Duodenal mucosa (tissue), 2 donors: ENCODE measurements at regions not wholly inside any gene's neighbourhood (a gene's known extent, or its start where the extent isn't known, plus 50 kb on each side); places are given as distances from the start of the nearest gene placed in this dataset.

Experiments
- H3K27ac ChIP-seq: one replicate; pipeline ENCODE4 v1.7.0; 2013; ENCODE audit warnings: low read depth, low read length
- H3K27me3 ChIP-seq, 2 donors: one replicate each; pipeline ENCODE4 v1.7.0; 2013; ENCODE audit warnings: low read length in 2 of 2, control low read depth in 1 of 2; ENCODE audit not compliant: insufficient read depth in 2 of 2, control insufficient read depth in 1 of 2
- H3K36me3 ChIP-seq, 2 donors: one replicate each; pipeline ENCODE4 v1.7.0; 2013; ENCODE audit warnings: low read length in 2 of 2, control low read depth in 1 of 2; ENCODE audit not compliant: insufficient read depth in 2 of 2, control insufficient read depth in 1 of 2
- H3K4me1 ChIP-seq, 2 donors: one replicate each; pipeline ENCODE4 v1.7.0; 2013; ENCODE audit warnings: low read length in 2 of 2, control low read depth in 1 of 2; ENCODE audit not compliant: insufficient read depth in 2 of 2, control insufficient read depth in 1 of 2
- H3K4me3 ChIP-seq, 2 donors: one replicate each; pipeline ENCODE4 v1.7.0; 2013; ENCODE audit warnings: low read length in 2 of 2, low read depth in 1 of 2
- H3K9ac ChIP-seq, 2 donors: one replicate each; pipeline ENCODE4 v1.7.0; 2013; ENCODE audit warnings: low read length in 2 of 2, low read depth in 1 of 2
- H3K9me3 ChIP-seq, 2 donors: one replicate each; pipeline ENCODE4 v1.7.0; 2013; ENCODE audit warnings: low read length in 2 of 2, control low read depth in 1 of 2; ENCODE audit not compliant: control insufficient read depth in 1 of 2

GRCh38 chr4:123785538-123785937 is 388.9 kb downstream of the SPRY1 start:
- no peak overlapping the region for H3K9ac ChIP-seq
- H3K9me3 ChIP-seq, result no peaks in the 10 kb centered on the region
- no peaks in the 10 kb centered on the region for H3K27me3 ChIP-seq
- peaks cover 0 to 3% of the 10 kb centered on the region in 2 donors for H3K4me1 ChIP-seq
- no peak overlapping the region for H3K27ac ChIP-seq
- H3K36me3 ChIP-seq, result no peaks in the 10 kb centered on the region
- H3K4me3 ChIP-seq, result no peak overlapping the region

DNA sequence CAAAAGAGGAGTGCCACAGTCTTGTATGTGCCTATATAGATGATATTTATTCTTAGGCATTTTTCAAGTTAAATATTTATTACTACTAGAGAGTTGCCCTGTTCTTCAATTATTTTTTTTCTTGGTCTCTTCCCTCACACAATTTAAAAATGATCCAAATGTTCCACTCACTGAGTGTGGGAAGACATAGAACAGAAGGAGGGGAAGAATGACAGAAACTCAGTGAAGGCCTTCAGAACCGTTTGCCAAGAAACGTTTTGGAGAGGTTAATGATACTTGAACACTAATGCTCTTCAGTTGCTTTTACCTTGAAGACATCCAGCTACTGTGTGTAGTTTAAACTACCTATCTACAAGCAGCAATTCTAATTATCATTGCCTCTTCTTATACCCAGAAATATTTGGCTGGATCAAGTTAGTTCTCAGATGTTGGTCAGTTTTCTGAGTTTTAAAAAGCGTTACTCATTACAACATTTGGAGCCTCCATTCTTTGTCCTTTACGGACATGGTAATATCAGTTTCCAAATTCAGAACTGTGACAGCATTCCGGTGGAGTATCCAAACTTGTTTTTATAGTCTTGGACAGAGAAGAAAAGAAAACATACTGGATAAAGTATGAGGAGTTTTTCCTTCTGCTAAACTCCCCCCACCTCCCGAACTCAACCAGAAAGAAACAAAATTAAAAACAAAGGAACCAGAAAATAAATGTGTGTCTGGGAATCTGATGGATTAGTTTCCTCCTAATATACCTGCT is 389.7 kb downstream of the SPRY1 start:
- Histone ChIP-seq H3K27me3 (no peaks in the 10 kb centered on the region), H3K4me1 (peaks cover 0 to 3% of the 10 kb centered on the region in 2 donors), H3K4me3 (no peak overlapping the region), H3K9ac (no peak overlapping the region), H3K36me3 (no peaks in the 10 kb centered on the region), H3K27ac (peak overlapping the region; percentile 55), H3K9me3 (no peaks in the 10 kb centered on the region)

GRCh38 chr4:123786920-123787319 is 390.3 kb downstream of the SPRY1 start:
- H3K36me3 ChIP-seq, result no peaks in the 10 kb centered on the region
- H3K4me3 ChIP-seq, result no peak overlapping the region
- no peaks in the 10 kb centered on the region for H3K9me3 ChIP-seq
- no peaks in the 10 kb centered on the region for H3K27me3 ChIP-seq
- H3K9ac ChIP-seq, result no peak overlapping the region
- peaks cover 0 to 3% of the 10 kb centered on the region in 2 donors for H3K4me1 ChIP-seq
- H3K27ac ChIP-seq, result peak overlapping the region; percentile 55

DNA sequence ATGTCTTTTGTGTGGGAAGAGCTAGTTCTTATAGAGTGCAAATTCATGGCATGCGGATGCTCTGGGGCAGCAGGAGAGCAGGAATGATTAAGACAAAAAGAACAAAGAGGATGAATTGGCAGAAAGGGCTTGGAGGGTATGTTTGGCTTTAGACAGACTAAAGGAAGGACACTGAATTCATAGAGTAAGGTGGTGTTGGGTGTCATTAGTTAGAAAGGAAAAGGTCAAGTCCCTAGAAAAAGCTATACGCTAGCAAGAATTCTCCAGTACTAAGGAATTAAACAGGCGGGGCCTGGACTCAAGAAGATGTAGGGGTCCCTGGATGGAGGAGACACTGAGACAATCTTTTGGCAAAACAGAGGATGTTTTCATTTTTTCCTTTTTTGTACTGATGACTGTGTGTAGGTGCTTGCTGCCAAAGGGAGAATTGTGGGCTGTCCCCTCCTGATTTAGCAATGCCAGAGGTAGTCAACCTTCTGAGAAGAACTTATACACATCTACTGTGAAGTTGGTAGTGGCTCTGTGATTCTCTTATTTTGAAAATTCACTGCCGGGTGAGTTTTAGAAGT is 391.0 kb downstream of the SPRY1 start:
- Histone ChIP-seq H3K9ac (no peak overlapping the region), H3K27ac (no peak overlapping the region), H3K4me1 (peaks cover 0 to 3% of the 10 kb centered on the region in 2 donors), H3K4me3 (no peak overlapping the region), H3K9me3 (no peaks in the 10 kb centered on the region), H3K36me3 (no peaks in the 10 kb centered on the region), H3K27me3 (no peaks in the 10 kb centered on the region)

- no peak overlapping the region for H3K9ac ChIP-seq
- no peaks in the 10 kb centered on the region for H3K27me3 ChIP-seq
- H3K4me1 ChIP-seq, result peaks cover 0 to 3% of the 10 kb centered on the region in 2 donors
- no peaks in the 10 kb centered on the region for H3K36me3 ChIP-seq
- H3K4me3 ChIP-seq, result no peak overlapping the region
- H3K9me3 ChIP-seq, result no peaks in the 10 kb centered on the region
- no peak overlapping the region for H3K27ac ChIP-seq
Measured at GRCh38 chr4:123788577-123788976, 392.0 kb downstream of the SPRY1 start.

GRCh38 chr4:123790681-123791080 is 394.1 kb downstream of the SPRY1 start:
- no peaks in the 10 kb centered on the region for H3K9me3 ChIP-seq
- H3K27me3 ChIP-seq, result no peaks in the 10 kb centered on the region
- no peak overlapping the region for H3K4me3 ChIP-seq
- H3K4me1 ChIP-seq, result peaks cover 0 to 3% of the 10 kb centered on the region in 2 donors
- H3K36me3 ChIP-seq, result no peaks in the 10 kb centered on the region
- H3K27ac ChIP-seq, result no peak overlapping the region
- H3K9ac ChIP-seq, result no peak overlapping the region

DNA sequence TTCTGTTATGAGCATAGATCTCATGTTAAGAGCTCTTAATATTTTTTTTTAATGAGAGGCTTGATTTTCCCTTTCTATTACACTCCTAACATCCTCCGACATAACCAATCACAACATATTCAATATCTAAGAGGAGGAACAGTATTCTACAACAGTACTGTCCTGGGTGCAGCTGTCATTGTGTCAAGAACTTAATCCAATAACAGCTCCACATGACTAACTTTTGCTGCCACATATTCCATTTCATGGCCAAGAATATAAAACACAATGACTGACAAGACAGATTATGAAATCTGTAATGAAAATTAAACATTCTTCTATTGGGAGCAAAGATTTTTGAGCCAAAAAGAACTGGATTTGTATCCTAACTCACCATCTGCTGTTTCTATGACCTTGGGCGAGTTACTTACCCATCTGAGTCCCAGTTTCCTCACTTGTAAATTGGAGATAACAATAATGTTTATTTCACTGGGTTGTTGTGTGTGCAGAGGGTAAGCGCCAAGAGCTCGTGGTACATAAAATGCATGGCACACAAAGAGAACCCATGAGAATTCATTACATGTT is 405.6 kb downstream of the SPRY1 start:
- no peak overlapping the region for H3K4me3 ChIP-seq
- peaks cover 0 to 2% of the 10 kb centered on the region in 2 donors for H3K9me3 ChIP-seq
- no peak overlapping the region for H3K27ac ChIP-seq
- no peaks in the 10 kb centered on the region for H3K36me3 ChIP-seq
- H3K4me1 ChIP-seq, result peaks cover 0 to 14% of the 10 kb centered on the region in 2 donors
- no peaks in the 10 kb centered on the region for H3K27me3 ChIP-seq
- no peak overlapping the region for H3K9ac ChIP-seq

GRCh38 chr4:123802933-123803332 is 406.3 kb downstream of the SPRY1 start:
- Histone ChIP-seq H3K9me3 (peaks cover 0 to 2% of the 10 kb centered on the region in 2 donors), H3K36me3 (no peaks in the 10 kb centered on the region), H3K9ac (no peak overlapping the region), H3K27me3 (no peaks in the 10 kb centered on the region), H3K4me3 (no peak overlapping the region), H3K27ac (no peak overlapping the region), H3K4me1 (peaks cover 0 to 14% of the 10 kb centered on the region in 2 donors)

- Histone ChIP-seq H3K4me3 (no peak overlapping the region), H3K4me1 (peaks cover 0 to 14% of the 10 kb centered on the region in 2 donors), H3K9me3 (no peaks in the 10 kb centered on the region), H3K9ac (no peak overlapping the region), H3K36me3 (no peaks in the 10 kb centered on the region), H3K27ac (no peak overlapping the region), H3K27me3 (no peaks in the 10 kb centered on the region)
Measured at GRCh38 chr4:123804196-123804721, 407.7 kb downstream of the SPRY1 start.

DNA sequence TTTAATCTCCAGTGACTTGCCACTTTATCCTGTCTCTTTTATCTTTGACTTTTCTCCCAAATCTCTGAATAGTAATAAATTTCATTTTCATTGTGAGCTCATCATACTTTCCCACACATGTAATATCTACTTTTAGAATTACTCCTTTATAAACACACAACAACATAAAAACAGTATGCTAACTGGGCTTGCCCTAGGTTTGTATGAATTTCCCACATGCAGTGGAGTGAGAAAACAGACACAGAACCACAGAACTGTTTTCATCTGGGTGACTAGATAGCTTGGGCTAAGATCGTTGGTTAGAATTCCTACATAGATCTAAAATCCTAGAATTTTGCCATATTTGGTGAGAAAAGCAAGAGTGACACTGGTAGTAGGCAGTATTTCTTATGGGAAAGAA is 409.5 kb downstream of the SPRY1 start:
- H3K27ac ChIP-seq, result no peak overlapping the region

More for the DNA sequence above, 409.5 kb downstream of the SPRY1 start:
- Histone ChIP-seq H3K27me3 (no peaks in the 10 kb centered on the region), H3K9ac (no peak overlapping the region), H3K4me1 (peaks cover 0 to 14% of the 10 kb centered on the region in 2 donors), H3K36me3 (no peaks in the 10 kb centered on the region), H3K9me3 (no peaks in the 10 kb centered on the region), H3K4me3 (no peak overlapping the region)
